HG02759 (cell line): ENCODE measurements at regions not wholly inside any gene's neighbourhood (a gene's known extent, or its start where the extent isn't known, plus 50 kb on each side); places are given as distances from the start of the nearest gene placed in this dataset.

ENCODE experiments used
- ATAC-seq: cut with Tn5 transposase; IDR thresholded peaks from one replicate; pipeline ENCODE4 v1.9.1; 2021; ENCODE audit warnings: mild to moderate bottlenecking, moderate library complexity; ENCODE audit not compliant: unreplicated experiment

DNA sequence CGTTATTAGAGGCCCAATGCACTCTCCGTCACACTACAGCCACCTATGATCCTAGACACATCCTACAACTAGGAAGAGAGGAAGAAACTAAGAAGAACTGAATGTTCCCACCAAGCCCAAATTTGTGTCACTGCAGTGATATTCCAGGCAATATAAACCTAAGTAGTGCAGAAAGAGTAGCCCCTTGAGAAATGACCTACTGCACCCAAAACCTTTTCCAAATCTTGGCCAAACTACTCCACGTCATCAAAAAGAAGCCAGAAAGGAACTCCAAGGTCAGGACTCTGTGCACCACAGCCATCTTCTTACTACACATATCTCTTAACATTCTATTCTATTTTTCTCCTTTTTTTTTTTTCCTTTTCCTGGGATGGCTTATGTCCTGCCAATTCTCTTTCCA is 60.2 kb downstream of the ADAMTS1 start:
- ATAC-seq: no peak

DNA sequence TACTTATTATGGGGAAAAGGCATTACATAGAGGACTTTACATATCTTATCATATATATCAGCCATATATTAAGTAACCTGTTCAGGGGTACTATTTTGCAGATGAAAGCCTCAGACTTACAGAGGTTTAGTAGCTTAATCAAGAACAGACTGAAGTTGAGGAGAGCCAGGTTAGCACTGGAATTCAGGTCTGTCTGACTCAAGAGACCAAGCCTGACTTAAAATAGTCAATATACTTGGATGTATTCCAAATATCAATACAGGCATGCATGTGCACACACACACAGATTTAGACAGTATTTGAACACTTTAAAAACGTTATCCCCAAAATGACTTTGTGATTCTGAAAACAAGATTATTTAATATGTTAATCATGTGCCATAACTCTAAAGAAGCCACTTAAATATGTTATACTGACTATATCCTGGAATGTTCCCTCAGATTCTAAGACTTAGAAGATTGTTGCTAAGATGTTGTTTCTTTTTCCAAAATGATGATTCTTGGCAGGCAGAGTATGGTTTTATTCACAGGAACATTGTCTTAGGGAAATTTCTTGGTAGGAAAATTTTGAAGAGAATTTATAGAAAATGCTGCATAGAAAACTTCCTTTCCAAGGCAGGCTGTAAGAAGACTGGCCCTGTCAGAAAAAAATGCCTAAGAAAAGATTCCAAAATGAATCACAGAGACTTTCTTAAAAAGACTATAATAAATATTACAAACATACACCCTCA is 61.6 kb downstream of the ADAMTS1 start:
- no peak for ATAC-seq

DNA sequence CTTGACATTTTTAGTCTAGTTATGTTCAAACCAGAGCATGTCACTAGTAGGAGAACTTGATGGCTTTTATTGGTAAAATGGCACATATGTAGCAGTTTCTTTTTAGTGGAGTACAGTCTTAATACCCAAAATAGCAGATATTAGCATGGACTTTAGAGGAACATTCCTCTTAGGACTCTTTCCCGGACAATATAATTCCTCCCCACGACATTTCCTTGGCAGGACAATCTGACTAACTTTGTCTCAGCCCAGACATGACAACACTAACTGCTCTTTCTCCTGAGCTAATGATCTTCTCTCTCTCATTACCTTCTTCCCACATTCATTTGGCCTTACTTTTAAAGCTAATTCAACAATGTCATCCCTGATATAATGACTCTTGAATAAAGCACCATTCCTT is 62.5 kb downstream of the ADAMTS1 start:
- no peak for ATAC-seq

DNA sequence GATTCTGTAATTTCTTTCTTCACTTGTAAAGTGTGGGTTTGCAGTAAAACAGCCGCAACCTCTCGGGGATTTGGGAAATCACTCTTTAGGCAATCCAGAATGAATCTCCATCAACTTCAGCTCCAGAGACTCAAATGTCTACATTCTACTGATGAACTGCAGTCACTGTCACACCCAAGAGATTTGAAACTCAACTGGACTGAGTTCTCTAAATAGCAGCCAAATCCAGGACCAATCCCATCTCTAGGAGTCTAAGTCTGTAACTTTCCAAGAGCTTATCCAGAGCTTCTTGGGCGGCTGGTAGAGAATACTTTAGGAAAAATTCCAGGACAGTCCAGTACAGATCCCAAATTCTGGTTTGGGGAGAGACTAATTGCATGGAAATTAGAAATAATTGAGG is 62.9 kb downstream of the ADAMTS1 start:
- ATAC-seq: no peak

DNA sequence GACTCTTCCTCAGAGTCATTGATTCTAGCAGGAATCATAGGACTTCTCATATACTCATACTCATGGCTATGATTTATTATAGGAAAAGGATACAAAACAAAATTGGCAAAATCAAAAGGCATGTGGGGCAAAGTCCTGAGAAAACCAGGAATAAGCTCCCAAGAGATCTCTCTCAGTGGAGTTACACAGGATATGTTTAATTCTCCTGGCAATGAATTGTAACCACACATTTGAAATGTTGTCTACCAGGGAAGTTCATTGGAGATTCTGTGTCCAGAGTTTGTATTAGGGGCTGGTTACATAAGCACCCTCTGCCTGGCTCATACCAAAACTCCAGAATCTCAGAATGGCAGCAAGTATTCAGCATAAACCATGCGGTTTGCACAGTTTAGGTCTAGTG is 63.9 kb downstream of the ADAMTS1 start:
- no peak for ATAC-seq

GRCh38 chr21:26777166-26777565 is 68.0 kb downstream of the ADAMTS1 start:
- no peak for ATAC-seq

GRCh38 chr21:26776310-26777021 is 68.7 kb downstream of the ADAMTS1 start:
- no peak for ATAC-seq

DNA sequence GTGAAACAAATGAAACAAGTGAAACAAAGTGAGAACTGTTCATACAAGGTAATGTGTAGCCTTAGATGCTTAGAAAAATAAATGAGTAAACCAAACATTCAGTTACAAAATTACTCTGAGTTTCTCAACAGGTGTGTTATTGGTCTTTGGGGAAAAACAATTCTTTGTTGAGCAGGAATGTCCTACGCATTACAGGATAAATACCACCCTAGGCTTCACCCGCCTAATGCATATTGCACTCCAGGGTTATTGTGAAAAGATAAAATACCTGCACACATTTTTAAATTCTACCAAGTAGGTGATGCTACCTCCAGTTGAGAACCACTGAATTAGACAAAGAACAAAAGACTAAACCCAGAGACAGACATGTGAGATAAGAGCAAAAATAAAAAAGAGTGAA is 72.2 kb downstream of the ADAMTS1 start:
- ATAC-seq: no peak

DNA sequence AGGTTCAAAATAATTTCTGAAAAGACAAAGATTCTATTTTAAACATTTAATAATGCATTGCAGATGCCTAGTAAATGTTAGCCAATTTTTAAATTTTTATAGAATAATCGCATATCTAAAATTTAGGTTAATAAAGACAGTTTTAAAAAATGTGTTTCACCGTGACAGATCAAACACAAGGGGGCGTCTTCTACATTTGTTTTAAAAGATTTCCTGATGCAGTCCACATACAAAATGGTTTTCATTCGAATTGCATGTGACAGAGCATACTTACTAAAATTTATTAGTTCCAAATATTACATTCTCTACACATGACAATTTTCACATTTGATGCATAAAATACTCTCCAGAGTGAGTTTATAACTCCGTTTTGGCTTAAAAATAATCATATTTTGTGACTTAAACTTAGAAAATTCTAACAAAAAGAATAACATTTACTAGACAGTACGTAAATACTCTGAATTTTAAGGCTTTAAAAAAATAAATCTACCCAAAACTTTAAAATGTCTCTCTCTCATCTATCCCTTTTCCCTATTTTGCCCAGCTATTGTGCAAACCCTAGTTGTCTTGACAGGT is 75.5 kb downstream of the ADAMTS1 start:
- ATAC-seq: no peak

DNA sequence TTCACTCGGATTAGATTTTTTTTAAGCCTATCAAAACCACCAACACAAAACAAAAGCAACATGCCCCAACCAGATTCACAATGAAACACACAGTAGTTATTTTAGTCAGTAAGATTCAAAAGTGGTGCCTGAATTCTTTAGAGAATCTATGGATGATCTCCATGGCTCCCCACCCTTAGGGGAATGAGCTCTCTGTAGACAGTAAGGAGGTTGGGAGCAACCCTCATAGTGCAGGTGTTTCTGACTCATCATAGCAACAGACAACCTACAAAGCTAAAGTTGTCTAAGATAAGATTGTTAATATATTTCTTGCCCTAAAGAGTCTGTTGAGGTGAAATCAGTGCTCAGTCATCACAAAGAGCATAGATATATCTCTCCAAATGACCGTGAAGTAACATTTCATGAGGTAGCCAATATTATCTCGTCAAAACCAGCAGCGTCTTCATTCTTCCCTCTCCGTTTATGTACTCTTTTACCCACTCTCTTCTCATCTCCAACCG is 78.3 kb downstream of the ADAMTS1 start:
- ATAC-seq: no peak

GRCh38 chr21:26761174-26761915 is 83.9 kb downstream of the ADAMTS1 start:
- ATAC-seq: no peak

GRCh38 chr21:26759731-26760130 is 85.5 kb downstream of the ADAMTS1 start:
- ATAC-seq: no peak

DNA sequence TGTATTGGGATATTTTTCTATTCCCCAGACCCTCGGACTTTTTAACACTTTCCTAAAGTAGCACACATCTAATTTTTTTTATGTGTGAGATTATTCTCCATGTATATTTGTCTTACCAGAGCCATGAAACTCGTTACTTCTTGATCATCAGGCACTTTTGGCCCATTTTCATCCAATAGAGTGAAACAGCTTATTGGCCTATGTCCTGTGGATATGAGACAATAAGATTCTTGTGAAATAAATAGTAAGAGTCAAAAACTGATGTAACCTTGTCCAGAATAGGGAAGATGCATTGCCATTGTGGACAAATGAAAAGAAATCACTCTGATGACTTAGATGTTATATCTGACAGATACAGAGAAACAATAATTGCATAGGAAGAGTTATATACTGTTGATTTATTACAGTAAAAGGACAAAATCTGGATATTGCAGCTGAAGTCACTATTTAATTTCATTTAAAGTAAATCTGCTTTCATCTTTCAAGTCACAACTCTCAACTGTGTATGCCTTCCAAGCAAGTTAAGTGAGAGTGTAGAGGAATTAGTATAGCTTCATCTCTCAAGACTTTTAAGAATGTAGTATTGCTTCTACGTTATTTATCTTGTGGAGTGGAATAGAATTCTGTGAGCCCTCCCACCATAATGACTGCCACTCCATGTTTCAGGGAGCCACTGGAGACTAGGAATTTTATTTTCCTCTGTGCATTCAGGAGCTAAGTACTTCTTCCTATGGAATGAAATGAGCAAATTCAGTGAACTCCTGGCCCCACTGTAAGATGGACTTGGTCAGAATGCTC is 86.9 kb downstream of the ADAMTS1 start:
- ATAC-seq: no peak

GRCh38 chr21:26756491-26757159 is 88.6 kb downstream of the ADAMTS1 start:
- no peak for ATAC-seq

- ATAC-seq: no peak
These were observed 90.4 kb downstream of the ADAMTS1 start for GRCh38 chr21:26754853-26755252.

DNA sequence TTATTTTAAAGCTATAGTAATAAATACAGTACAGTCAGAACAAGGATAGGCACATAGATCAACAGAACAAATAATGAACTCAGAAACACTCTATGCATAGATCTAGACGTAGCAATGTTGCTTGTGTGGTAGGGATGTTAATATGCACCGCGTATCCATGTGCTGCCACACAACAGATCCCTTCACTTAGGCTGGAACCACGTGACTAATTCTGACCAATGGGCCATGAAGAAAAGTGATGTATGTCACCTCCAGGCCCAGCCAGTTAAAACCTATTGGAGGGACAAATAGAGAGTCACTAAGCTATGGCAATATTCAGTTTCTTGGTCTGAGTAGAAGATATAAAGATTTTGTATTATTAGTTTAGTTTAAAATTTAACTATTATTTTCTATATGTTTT is 91.4 kb downstream of the ADAMTS1 start:
- no peak for ATAC-seq

- no peak for ATAC-seq
These were observed 92.4 kb downstream of the ADAMTS1 start for GRCh38 chr21:26752849-26753248.

DNA sequence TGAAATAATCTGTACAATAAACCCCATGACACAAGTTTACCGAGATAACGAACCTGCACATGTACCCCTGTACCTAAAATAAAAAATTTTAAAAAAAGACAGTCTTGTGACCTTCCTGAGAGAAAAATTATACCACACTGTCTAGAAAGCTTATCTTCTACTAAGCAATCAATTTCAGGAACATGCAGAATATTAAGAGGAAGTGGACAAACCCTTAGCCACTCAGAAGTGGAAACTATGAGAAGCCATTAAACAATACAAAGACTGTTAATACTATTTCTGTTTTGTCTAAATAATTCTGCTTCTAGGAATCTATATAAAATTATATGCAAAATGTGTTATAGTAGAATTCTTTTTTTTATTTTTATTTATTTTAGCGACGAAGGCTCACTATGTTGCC is 93.9 kb downstream of the ADAMTS1 start:
- no peak for ATAC-seq

DNA sequence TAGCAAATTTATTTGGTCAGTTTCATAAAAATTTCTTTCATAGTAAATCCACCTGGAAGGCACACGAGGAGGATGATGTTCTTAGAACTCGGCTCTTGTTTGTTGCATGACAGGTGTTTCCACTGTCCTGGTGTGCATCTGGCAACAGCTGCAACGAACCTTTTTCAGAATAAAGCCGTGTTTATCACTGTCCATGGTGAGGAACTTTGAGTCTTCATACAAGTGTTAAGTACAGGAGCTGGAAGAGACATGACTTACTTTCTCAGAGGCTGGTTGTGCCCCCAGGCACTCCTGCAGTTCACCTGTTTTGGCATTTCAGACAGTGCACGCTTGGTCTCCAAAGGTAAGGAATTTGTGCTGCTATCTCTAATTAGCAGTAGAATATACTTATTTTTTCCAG is 97.1 kb downstream of the ADAMTS1 start:
- no peak for ATAC-seq

DNA sequence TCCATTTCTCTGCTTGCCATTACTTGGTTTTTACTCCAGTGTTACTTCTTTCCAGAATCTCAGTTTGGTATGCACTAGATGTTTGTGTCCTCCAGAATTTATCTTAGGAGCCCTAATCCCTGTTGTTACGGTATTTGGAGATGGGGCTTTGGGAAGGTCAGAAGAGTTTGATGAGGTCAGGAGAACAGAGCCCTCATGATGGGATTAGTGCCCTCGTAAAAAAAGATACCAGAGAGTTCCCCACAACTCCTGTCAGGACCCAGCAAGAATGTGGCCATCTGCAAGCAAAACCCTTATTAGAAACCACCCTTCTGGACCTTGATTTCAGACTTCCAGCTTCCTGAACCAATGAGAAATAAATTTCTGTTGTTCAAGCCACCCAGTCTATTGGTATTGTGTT is 98.0 kb downstream of the ADAMTS1 start:
- ATAC-seq: no peak
